Fibroblast of gingiva (primary cell): ENCODE measurements at regions not wholly inside any gene's neighbourhood (a gene's known extent, or its start where the extent isn't known, plus 50 kb on each side); places are given as distances from the start of the nearest gene placed in this dataset.

ENCODE experiments used
- DNase-seq: peaks from one replicate; pipeline ENCODE4 v3.0.0-alpha.2; 2011; ENCODE audit warnings: low read depth

GRCh38 chr19:30634996-30635975, 263.1 kb downstream of the ZNF536 start:
- DNase-seq, result no peak

GRCh38 chr19:30634131-30634830, 262.1 kb downstream of the ZNF536 start:
- DNase-seq, result no peak

GRCh38 chr19:30631033-30631370, 258.8 kb downstream of the ZNF536 start:
- DNase-seq, result no peak

DNA sequence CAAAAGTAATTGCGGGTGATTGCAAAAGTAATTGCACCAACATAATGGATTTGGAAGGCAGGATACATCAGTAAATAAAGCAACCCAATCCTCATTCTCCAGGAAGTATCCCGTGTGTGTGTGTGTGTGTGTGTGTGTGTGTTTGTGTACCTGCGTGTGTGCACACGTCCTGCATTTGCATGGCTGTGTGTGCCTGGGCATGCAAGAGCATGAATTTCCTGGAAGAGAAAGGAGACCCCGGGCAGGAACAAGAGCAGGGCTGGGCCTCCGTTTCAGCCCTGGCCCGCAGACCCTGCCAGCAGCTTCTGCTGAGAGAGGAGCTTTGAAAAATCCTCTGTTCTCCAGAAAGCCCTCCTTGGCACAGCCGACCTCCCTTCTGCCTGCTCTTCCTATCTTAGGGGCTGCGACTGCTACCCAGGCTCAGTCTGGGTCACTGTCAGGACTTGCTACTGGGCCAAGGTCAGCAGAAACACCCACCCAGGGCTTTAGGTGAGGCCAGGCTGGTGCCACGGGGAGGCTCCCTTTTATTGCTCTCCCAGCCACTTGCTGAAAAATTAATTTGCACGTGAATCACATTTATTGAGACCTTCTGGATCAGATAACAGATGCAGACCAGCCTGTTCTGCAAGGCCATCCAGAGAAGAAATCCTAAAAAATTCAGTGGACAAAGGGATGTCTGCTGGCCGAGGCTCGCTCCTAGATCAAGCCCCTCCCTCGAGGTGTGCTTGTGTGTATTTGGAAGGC, 258.3 kb downstream of the ZNF536 start:
- no peak for DNase-seq

GRCh38 chr19:30629086-30629485, 256.9 kb downstream of the ZNF536 start:
- DNase-seq, result no peak

- no peak for DNase-seq
Measured at GRCh38 chr19:30626626-30626966, 254.4 kb downstream of the ZNF536 start.

DNA sequence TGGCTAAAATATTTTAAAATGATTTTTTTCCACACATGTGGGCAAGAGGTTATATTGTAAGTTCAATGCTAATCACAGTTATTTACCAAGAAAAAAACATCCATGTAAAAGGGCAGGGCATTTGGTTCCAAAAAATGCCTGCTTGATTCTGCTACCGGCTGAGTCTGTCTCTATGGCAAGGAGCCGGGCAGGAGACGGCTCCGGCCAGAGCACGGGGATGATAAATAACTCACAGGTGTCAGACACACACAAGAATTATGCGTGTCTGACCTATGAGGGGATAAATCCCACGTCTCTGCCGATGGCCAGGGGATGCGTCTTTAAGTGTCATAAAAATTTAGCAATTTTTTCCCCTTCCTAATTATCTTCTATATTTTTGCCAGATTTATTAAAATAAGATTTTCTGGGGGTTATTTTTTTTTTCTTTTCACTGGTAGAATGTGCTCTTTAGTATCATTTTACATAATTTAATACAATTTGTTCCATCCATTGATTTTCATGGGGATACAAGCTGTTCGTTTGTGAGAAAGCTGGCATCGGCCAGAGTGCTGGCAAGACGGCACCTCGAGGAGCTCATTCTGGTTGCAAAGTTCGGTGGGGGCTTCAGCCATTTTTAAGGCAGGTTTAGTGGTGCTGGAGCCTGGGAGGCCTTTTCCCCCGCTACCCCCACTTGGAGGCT, 253.9 kb downstream of the ZNF536 start:
- no peak for DNase-seq

- DNase-seq, result no peak
Measured at GRCh38 chr19:30622276-30622675, 250.1 kb downstream of the ZNF536 start.

- DNase-seq, result no peak
Measured at GRCh38 chr19:30621326-30621920, 249.2 kb downstream of the ZNF536 start.

DNA sequence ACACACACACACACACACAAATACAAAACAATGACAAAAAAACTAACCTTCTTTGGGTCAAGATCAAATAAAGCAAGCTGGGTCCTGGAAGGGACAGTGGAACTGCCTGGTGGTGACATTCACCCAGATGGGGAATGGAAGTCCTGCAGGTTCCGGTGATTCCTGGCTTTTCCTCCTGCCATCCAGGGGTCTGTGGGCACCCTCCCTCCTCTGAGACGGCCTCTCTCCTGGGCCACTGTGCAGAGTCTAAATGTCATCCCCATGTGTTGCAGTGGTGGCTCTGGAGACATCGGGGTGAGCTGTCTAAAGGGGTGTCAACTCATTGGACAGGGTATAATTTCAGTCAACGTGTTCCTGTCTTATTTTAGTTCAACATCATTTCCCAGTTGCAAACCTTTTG, 248.2 kb downstream of the ZNF536 start:
- no peak for DNase-seq

DNA sequence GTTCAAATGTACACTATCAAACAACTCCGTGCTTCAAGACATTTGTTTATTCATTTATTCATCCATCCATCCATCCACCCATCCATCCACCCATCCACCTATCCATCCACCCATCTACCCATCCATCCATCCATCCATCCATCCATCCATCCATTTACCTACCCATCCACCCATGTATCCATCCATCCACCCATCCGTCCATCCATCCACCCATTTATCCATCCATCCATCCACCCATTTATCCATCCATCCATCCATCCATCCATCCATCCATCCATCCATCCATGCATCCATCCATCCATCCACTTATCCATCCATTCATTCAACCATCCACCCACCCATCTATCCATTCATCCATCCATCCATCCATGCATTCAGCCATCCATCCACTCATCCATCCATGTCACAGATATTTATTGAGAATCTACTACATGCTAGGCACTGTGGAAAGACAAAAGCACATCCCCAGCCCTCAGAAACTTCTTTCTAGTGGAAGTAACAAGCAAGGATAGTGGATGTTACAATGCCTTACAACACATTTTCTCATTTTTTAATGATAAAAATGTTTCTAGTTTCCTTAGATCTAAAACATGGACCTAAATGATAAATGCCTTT, 237.6 kb downstream of the ZNF536 start:
- DNase-seq, result no peak

DNA sequence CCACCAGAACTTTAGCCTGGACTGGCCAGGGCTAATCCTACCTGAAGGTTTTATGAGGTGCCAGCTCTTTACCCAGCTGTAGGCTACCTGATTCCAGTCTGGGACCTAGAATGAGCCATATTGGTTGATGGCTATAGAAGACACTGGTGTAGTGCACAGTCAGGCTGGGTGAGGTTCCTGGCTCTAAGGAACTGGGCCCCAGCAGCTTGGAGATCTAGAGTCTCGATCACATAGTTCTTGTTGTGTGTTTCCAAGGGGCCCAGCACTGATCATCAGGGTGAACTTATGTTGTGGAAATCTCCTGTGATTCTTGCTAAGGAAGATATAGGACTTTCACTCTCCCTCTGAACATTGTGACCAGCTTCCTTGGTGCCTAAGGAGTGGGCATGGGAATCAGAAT, 236.3 kb downstream of the ZNF536 start:
- no peak for DNase-seq
